CD4-positive, alpha-beta T cell treated with Interleukin-10 for 1 hour (primary cell): ENCODE measurements at regions not wholly inside any gene's neighbourhood (a gene's known extent, or its start where the extent isn't known, plus 50 kb on each side); places are given as distances from the start of the nearest gene placed in this dataset.
"Not testable (repeated sequence)": the region's sequence is repeated elsewhere in the genome, so short reads cannot be mapped to it uniquely, and the experiment has no call there.

ENCODE experiments used
- DNase-seq: peaks from one replicate; pipeline ENCODE4 v3.0.0-alpha.2; 2020

GRCh38 chr5:114062932-114063867, 298.7 kb upstream of the KCNN2 start:
- no peak for DNase-seq

GRCh38 chr5:114065912-114066311, 296.0 kb upstream of the KCNN2 start:
- no peak for DNase-seq

- no peak for DNase-seq
These were observed 291.7 kb upstream of the KCNN2 start for GRCh38 chr5:114070093-114070722.

GRCh38 chr5:114089259-114089658, 272.6 kb upstream of the KCNN2 start:
- DNase-seq = no peak

- no peak for DNase-seq
These were observed 264.3 kb upstream of the KCNN2 start for GRCh38 chr5:114097570-114097969.

- no peak for DNase-seq
These were observed 262.7 kb upstream of the KCNN2 start for GRCh38 chr5:114099161-114099560.

- DNase-seq = no peak
These were observed 260.7 kb upstream of the KCNN2 start for GRCh38 chr5:114101153-114101552.

GRCh38 chr5:114113604-114114003, 248.3 kb upstream of the KCNN2 start:
- no peak for DNase-seq

- no peak for DNase-seq
These were observed 244.9 kb upstream of the KCNN2 start for GRCh38 chr5:114116981-114117380.

- DNase-seq = no peak
These were observed 243.4 kb upstream of the KCNN2 start for GRCh38 chr5:114118511-114118910.

- no peak for DNase-seq
These were observed 241.7 kb upstream of the KCNN2 start for GRCh38 chr5:114120166-114120565.

- DNase-seq = no peak
These were observed 239.0 kb upstream of the KCNN2 start for GRCh38 chr5:114122852-114123251.

- no peak for DNase-seq
These were observed 238.2 kb upstream of the KCNN2 start for GRCh38 chr5:114123654-114124053.

- DNase-seq = no peak
These were observed 215.5 kb upstream of the KCNN2 start for GRCh38 chr5:114146398-114146797.

GRCh38 chr5:114148253-114148652, 213.6 kb upstream of the KCNN2 start:
- DNase-seq = no peak

- DNase-seq = not testable (repeated sequence)
These were observed 213.1 kb upstream of the KCNN2 start for GRCh38 chr5:114148728-114149127.

- DNase-seq = no peak
These were observed 209.1 kb upstream of the KCNN2 start for GRCh38 chr5:114152656-114153360.

- no peak for DNase-seq
These were observed 208.5 kb upstream of the KCNN2 start for GRCh38 chr5:114153392-114153791.

GRCh38 chr5:114153833-114154232, 208.0 kb upstream of the KCNN2 start:
- DNase-seq = no peak

- DNase-seq = no peak
These were observed 195.8 kb upstream of the KCNN2 start for GRCh38 chr5:114166081-114166480.

GRCh38 chr5:114174131-114174530, 187.7 kb upstream of the KCNN2 start:
- DNase-seq = no peak

GRCh38 chr5:114174837-114175236, 187.0 kb upstream of the KCNN2 start:
- DNase-seq = no peak

- DNase-seq = no peak
These were observed 185.5 kb upstream of the KCNN2 start for GRCh38 chr5:114176356-114176755.

- no peak for DNase-seq
These were observed 182.7 kb upstream of the KCNN2 start for GRCh38 chr5:114179134-114179533.
